Suprapubic skin (tissue), 3 donors: ENCODE measurements at regions not wholly inside any gene's neighbourhood (a gene's known extent, or its start where the extent isn't known, plus 50 kb on each side); places are given as distances from the start of the nearest gene placed in this dataset.

Experiments used
- EP300 ChIP-seq: sonication (generic); formaldehyde crosslinking; IDR thresholded peaks from one replicate; pipeline ENCODE4 v1.6.1; 2017; ENCODE audit warnings: antibody characterized with exemption
- TF ChIP-seq, protein P1 (sequence below), 2 donors: fragments of 200-600 bp in 1 of 2; fragments of 450-650 bp in 1 of 2; sonication (generic) in 1 of 2; IDR thresholded peaks; one replicate each; pipeline ENCODE4 v1.5.1; 2016 to 2019; ENCODE audit warnings: antibody characterized with exemption in 2 of 2, mild to moderate bottlenecking in 1 of 2, moderate library complexity in 1 of 2

DNA sequence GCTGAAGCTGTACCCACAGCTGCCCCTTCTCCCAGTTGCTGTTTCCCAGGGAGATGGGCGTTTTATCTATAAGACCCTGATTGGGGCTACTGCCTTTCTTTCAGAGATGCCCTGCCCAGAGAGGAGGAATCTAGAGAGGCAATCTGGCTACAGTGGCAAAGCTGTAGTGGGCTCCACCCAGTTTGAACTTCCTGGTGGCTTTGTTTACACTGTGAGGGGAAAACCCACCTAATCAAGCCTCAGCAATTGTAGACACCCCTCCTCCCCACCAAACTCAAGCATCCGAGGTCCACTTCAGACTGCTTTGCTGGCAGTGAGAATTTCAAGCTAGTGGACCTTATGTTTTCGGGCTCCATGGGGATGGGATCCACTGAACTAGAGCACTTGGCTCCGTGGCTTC is 240.4 kb upstream of the AFF2 start:
- TF ChIP-seq, protein P1, sequence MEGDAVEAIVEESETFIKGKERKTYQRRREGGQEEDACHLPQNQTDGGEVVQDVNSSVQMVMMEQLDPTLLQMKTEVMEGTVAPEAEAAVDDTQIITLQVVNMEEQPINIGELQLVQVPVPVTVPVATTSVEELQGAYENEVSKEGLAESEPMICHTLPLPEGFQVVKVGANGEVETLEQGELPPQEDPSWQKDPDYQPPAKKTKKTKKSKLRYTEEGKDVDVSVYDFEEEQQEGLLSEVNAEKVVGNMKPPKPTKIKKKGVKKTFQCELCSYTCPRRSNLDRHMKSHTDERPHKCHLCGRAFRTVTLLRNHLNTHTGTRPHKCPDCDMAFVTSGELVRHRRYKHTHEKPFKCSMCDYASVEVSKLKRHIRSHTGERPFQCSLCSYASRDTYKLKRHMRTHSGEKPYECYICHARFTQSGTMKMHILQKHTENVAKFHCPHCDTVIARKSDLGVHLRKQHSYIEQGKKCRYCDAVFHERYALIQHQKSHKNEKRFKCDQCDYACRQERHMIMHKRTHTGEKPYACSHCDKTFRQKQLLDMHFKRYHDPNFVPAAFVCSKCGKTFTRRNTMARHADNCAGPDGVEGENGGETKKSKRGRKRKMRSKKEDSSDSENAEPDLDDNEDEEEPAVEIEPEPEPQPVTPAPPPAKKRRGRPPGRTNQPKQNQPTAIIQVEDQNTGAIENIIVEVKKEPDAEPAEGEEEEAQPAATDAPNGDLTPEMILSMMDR (IDR thresholded peaks at IDR 0.05): no peak
- no peak for TF ChIP-seq EP300
